ENCODE measurements at regions not wholly inside any gene's neighbourhood (a gene's known extent, or its start where the extent isn't known, plus 50 kb on each side); places are given as distances from the start of the nearest gene placed in this dataset.

DNA sequence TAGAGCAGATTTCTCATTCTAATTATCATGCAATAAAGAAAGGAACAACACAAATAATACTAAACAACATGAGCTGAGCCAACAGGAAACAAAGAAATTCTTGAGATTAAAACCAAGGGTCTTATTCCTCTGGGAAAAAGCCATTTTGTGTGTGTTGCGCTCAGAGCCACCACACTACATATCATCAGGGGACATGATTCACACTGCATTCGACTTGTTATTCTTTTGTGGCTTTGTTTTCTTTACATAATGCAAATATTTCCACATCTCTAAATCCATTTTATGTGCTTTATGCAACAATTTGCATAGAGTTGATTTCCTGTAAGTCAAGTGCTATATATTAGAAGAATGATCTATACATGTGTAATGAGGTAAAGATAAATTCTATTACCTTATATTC, 719.6 kb downstream of the TBC1D32 start:
- TF ChIP-seq GTF2F1 (IDR thresholded peaks at IDR 0.05; ENCODE audit: low read length) (no peak), ZNF660 (CRISPR knock-in tag; IDR thresholded peaks at IDR 0.05; ENCODE audit: borderline replicate concordance, low read depth) (no peak), ZNF3 (CRISPR knock-in tag; IDR thresholded peaks at IDR 0.05) (no peak), ZNF562 (CRISPR knock-in tag; IDR thresholded peaks at IDR 0.05; ENCODE audit: borderline replicate concordance) (no peak), ZNF34 (CRISPR knock-in tag; IDR thresholded peaks at IDR 0.05; ENCODE audit: borderline replicate concordance) (no peak), ELF3 (CRISPR knock-in tag; IDR thresholded peaks at IDR 0.05) (no peak), GATA4 (IDR thresholded peaks at IDR 0.05; ENCODE audit: borderline replicate concordance, low read depth) (no peak), ERF (CRISPR knock-in tag; IDR thresholded peaks at IDR 0.05) (no peak), BORCS8-MEF2B (CRISPR knock-in tag; IDR thresholded peaks at IDR 0.05) (no peak), WIZ (CRISPR knock-in tag; IDR thresholded peaks at IDR 0.05) (no peak), ZNF772 (CRISPR knock-in tag; IDR thresholded peaks at IDR 0.05) (no peak), ZNF484 (CRISPR knock-in tag; IDR thresholded peaks at IDR 0.05; ENCODE audit: borderline replicate concordance, low read depth) (no peak), ZNF17 (CRISPR knock-in tag; IDR thresholded peaks at IDR 0.05) (no peak), HMGA1 (CRISPR knock-in tag; conservative IDR thresholded peaks at IDR 0.05) (no peak)
- TF ChIP-seq, protein P1, sequence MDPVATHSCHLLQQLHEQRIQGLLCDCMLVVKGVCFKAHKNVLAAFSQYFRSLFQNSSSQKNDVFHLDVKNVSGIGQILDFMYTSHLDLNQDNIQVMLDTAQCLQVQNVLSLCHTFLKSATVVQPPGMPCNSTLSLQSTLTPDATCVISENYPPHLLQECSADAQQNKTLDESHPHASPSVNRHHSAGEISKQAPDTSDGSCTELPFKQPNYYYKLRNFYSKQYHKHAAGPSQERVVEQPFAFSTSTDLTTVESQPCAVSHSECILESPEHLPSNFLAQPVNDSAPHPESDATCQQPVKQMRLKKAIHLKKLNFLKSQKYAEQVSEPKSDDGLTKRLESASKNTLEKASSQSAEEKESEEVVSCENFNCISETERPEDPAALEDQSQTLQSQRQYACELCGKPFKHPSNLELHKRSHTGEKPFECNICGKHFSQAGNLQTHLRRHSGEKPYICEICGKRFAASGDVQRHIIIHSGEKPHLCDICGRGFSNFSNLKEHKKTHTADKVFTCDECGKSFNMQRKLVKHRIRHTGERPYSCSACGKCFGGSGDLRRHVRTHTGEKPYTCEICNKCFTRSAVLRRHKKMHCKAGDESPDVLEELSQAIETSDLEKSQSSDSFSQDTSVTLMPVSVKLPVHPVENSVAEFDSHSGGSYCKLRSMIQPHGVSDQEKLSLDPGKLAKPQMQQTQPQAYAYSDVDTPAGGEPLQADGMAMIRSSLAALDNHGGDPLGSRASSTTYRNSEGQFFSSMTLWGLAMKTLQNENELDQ (CRISPR knock-in tag; IDR thresholded peaks at IDR 0.05; ENCODE audit: borderline replicate concordance) = no peak
- FAIRE-seq (no peak), ATAC-seq (no peak), DNase-seq (ENCODE audit: low spot score) (no peak)
- no peaks in the 10 kb centered on the region for H3K36me3 ChIP-seq (replicated peaks in 1 of 2; ENCODE audit: control insufficient read depth in 1 of 2, insufficient read depth in 2 of 2, low read length in 2 of 2)
- no peaks in the 10 kb centered on the region for H3K4me1 ChIP-seq (ENCODE audit: insufficient read depth, low read length)
- ChIA-PET CTCF (ENCODE audit: low intra/inter-chr PET ratio, low total read pairs) (no interaction called here), POLR2A (no interaction called here)
- no peak overlapping the region for H3K9ac ChIP-seq (ENCODE audit: insufficient read depth, low read depth, low read length)
- WGBS (ENCODE audit: low lambda C conversion rate) = 53% methylated on average over 2 of the region's 2 CpGs
- H3K4me2 ChIP-seq (ENCODE audit: low read depth, low read length) = no peak overlapping the region
- no peak overlapping the region for H3K4me3 ChIP-seq (replicated peaks in 1 of 3; ENCODE audit: insufficient read depth in 1 of 3, low read depth in 2 of 3, low read length in 3 of 3)
- H3K9me3 ChIP-seq (ENCODE audit: low read length) = no peaks in the 10 kb centered on the region
- in situ Hi-C loops (cut with HindIII; ENCODE audit: extremely low pct_ligation_motif_present, low pct_unique_long_range_greater_than_20kb) = no loop called here
- H3K79me2 ChIP-seq (ENCODE audit: insufficient read depth, low read length) = no peaks in the 10 kb centered on the region
- H4K20me1 ChIP-seq (ENCODE audit: insufficient read depth, low read length) = no peaks in the 10 kb centered on the region
- no peaks in the 10 kb centered on the region for H3K27me3 ChIP-seq (ENCODE audit: control insufficient read depth in 1 of 2, insufficient read depth in 2 of 2, low read length in 2 of 2)
- intact Hi-C loops (cut with micrococcal nuclease; ENCODE audit: unreplicated experiment) = no loop called here
- H2AFZ ChIP-seq (ENCODE audit: low read length) = no peak overlapping the region
- no TSS peak for BruUV-seq (replicated peaks)
- no peak overlapping the region for H3K27ac ChIP-seq (ENCODE audit: extremely low read length, insufficient read depth, low read length)
